Bronchial epithelial cell (primary cell): ENCODE measurements at regions not wholly inside any gene's neighbourhood (a gene's known extent, or its start where the extent isn't known, plus 50 kb on each side); places are given as distances from the start of the nearest gene placed in this dataset.
A peak's percentile ranks its signal among the peaks of the same experiment; 100 is the strongest.

Source experiments
- DNase-seq: peaks from one replicate; pipeline ENCODE4 v3.0.0-alpha.2; 2010; ENCODE audit warnings: low read depth
- FAIRE-seq: peaks from 2 replicates; lab custom pipeline; 2011; peaks lifted over from hg19 to GRCh38; lab: Jason Lieb, UNC
- H3K27me3 ChIP-seq: 2 replicates; pipeline ENCODE4 v1.5.1; 2011; ENCODE audit warnings: low read length; ENCODE audit not compliant: control insufficient read depth, insufficient read depth
- H3K36me3 ChIP-seq: 2 replicates; pipeline ENCODE4 v1.5.1; 2011; ENCODE audit warnings: low read length; ENCODE audit not compliant: control insufficient read depth, insufficient read depth
- H3K4me3 ChIP-seq: 2 replicates; pipeline ENCODE4 v1.5.1; 2011; ENCODE audit warnings: mild to moderate bottlenecking, low read depth, low read length, control low read depth
- TF ChIP-seq, protein P1 (sequence below): IDR thresholded peaks from 2 replicates; pipeline ENCODE4 v1.5.1; 2011; ENCODE audit warnings: mild to moderate bottlenecking, moderate library complexity, low read length, control low read depth, inconsistent platforms; ENCODE audit not compliant: insufficient read depth, severe bottlenecking

DNA sequence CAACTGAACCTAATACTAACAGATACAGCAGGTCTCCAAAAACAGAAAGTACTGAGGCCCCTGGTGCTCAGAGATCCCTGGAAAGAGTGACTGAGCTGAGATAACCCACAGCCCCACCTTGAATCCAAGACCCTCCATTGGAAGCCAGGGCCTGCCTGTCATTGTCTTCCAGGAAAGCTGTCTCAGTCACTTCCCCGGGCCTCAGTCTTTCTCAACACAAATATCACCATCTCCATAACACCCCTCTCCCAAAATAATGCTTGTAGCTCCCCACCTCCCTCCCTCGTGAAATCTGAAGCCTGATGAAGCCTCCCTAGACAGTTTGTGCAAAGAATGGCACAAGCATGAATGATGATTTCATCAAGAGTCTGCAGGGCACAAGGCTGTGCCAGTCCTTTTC, 138.2 kb upstream of the LRFN2 start:
- no peaks in the 10 kb centered on the region for H3K27me3 ChIP-seq
- TF ChIP-seq, protein P1, sequence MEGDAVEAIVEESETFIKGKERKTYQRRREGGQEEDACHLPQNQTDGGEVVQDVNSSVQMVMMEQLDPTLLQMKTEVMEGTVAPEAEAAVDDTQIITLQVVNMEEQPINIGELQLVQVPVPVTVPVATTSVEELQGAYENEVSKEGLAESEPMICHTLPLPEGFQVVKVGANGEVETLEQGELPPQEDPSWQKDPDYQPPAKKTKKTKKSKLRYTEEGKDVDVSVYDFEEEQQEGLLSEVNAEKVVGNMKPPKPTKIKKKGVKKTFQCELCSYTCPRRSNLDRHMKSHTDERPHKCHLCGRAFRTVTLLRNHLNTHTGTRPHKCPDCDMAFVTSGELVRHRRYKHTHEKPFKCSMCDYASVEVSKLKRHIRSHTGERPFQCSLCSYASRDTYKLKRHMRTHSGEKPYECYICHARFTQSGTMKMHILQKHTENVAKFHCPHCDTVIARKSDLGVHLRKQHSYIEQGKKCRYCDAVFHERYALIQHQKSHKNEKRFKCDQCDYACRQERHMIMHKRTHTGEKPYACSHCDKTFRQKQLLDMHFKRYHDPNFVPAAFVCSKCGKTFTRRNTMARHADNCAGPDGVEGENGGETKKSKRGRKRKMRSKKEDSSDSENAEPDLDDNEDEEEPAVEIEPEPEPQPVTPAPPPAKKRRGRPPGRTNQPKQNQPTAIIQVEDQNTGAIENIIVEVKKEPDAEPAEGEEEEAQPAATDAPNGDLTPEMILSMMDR = no peak
- H3K36me3 ChIP-seq = no peaks in the 10 kb centered on the region
- DNase-seq = peak; percentile 5
- no peak for FAIRE-seq
- no peak overlapping the region for H3K4me3 ChIP-seq

- H3K27me3 ChIP-seq = no peaks in the 10 kb centered on the region
- no peak overlapping the region for H3K4me3 ChIP-seq
- H3K36me3 ChIP-seq = no peaks in the 10 kb centered on the region
- DNase-seq (no peak), FAIRE-seq (no peak)
- TF ChIP-seq, protein P1 = no peak
Measured at GRCh38 chr6:40724886-40725285, 137.7 kb upstream of the LRFN2 start.

GRCh38 chr6:40723967-40724366, 136.8 kb upstream of the LRFN2 start:
- Histone ChIP-seq H3K36me3 (no peaks in the 10 kb centered on the region), H3K4me3 (no peak overlapping the region), H3K27me3 (no peaks in the 10 kb centered on the region)
- TF ChIP-seq, protein P1 = no peak
- no peak for DNase-seq
- peak; percentile 43 for FAIRE-seq

DNA sequence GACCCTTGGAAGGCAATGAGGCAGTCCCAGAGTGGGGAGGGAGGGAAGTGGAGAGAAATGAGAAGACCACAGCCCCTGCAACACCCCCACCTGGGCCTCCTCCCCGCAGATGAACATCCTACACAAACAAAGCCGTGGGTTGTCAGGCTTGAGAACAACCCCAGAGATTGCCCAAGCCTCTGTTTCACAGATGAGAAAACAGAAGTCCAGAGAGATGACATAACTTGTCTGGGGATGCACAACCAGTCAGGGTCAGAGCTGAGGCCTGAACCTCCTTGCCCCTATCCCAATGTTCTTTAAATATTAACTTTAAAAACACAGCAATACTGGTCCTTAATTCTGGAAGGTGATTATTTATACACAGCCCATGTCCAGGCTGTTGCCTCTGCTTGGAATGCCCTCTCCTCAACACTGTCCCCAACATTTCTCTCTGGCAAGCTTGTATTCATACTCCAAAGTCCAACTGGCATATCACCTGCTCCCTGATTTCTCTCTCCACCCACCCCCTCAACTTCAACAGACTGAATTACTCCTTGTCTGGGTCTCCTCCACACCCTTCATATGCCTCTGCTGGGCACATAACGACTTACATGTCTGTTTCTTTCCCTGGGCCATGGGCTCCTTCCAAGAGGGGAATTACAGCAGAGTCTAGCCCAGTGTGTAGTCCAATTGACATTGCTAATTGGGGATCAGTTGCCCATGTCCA, 135.5 kb upstream of the LRFN2 start:
- FAIRE-seq = no peak
- Histone ChIP-seq H3K36me3 (no peaks in the 10 kb centered on the region), H3K4me3 (no peak overlapping the region), H3K27me3 (no peaks in the 10 kb centered on the region)
- TF ChIP-seq, protein P1 = no peak
- no peak for DNase-seq

- Histone ChIP-seq H3K27me3 (no peaks in the 10 kb centered on the region), H3K4me3 (no peak overlapping the region), H3K36me3 (no peaks in the 10 kb centered on the region)
- DNase-seq (no peak), FAIRE-seq (no peak)
- TF ChIP-seq, protein P1 = no peak
Measured at GRCh38 chr6:40722091-40722490, 134.9 kb upstream of the LRFN2 start.
